GM18951 (cell line): ENCODE measurements at regions not wholly inside any gene's neighbourhood (a gene's known extent, or its start where the extent isn't known, plus 50 kb on each side); places are given as distances from the start of the nearest gene placed in this dataset.

ENCODE experiments used
- POLR2A ChIP-seq: IDR thresholded peaks from 4 replicates; pipeline ENCODE4 v1.6.1; 2011; ENCODE audit warnings: mild to moderate bottlenecking; ENCODE audit not compliant: insufficient read length, insufficient read depth; ENCODE audit errors: extremely low read depth
- in situ Hi-C: fragments of 300-500 bp; cut with MboI; formaldehyde crosslinking; loops from one replicate; pipeline ENCODE4 v1.12.0; 2022; ENCODE audit warnings: low sequenced_read_pairs, mixed read lengths, inconsistent platforms; ENCODE audit not compliant: unreplicated experiment

DNA sequence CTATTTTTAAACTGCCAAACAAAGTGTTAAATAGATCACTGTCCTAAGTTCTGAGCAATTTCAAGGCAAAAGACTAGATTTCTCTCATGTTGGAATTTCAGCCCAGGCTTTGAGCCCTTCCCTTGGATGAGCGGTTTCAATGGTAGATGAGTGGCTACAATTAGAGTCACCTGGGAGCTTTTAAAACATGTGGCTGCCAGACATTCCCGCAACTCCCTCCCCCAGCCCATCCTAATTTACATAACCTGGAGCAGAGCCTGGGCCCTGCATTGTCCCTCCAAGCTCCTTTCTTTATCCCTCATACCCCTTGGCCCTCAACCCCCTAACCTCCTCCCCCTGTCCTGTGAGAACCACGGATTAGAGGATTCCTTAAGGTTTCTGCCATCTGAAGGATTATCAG, 357.5 kb upstream of the UMPS start:
- in situ Hi-C loops, result no loop called here
- TF ChIP-seq POLR2A, result no peak

DNA sequence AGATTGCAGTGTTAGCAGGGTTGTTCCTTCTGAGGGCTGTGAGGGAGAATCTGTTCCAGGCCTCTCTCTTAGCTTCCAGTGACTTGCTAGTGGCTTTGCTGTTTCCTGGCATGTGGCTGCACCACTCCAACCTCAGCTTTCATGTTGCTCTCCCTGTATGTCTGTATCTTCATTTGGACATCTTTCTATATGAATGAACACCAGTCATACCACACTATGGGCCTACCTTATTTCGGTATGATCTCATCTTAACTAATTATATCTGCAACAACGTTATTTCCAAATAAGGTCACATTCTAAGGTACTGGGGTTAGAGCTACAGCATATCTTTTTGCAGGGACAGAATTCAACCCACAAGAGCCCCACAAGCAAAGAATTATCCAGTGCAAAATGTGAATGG, 356.7 kb upstream of the UMPS start:
- in situ Hi-C loops, result no loop called here
- no peak for TF ChIP-seq POLR2A

DNA sequence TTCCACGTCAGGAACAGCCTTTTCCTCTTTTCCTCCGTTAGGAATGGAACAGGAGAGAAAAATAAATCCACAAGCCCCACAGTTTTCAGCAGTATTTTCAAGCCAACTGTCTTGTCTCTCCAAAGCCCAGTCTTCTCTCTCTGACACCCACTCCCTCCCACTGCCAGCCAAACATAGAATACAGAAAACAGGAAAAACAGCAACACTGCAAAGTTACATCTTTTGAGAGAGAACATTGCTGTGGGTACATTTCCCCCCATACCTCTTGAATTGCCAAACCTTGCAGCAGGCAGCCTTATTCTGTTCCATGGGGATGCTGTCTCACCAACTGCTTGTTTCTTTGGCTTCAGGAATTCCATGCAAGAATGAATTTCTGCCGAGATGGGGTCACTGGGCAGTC, 355.7 kb upstream of the UMPS start:
- in situ Hi-C loops, result no loop called here
- TF ChIP-seq POLR2A, result no peak

DNA sequence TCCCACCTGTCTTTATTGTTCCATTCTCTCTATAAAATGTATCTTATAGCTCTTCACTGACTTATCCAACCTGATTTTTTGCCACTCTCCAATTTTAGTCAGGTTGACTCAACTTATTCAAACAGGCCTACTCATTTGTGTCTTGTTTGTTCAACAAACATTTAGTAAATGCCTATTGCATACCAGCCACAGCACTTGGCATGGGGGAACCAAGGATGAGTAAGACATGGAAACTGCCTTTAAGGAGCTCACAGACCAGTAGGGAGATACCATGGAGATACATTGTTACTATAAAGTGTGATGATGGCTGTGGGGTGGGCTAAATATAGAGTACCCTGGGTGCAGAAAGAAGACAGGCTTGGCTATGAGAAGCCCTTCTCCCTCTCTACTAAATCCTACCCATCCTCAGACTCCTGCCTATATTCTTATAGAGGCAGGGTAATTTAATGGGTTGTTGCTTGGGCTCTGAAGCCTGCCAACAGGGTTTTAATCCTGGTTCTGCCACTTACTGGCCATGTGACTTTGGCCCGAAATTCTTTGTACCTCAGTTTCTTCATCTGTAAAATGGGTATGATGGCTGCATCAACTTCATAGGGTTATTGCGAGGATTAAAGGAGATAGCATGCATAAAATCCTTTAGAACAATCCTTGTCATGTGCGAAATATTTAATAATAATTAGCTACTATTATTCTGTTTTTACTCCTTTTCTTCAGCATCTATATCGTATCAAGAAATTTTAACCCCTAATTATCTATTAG, 348.5 kb upstream of the UMPS start:
- no peak for TF ChIP-seq POLR2A
- in situ Hi-C loops, result no loop called here

DNA sequence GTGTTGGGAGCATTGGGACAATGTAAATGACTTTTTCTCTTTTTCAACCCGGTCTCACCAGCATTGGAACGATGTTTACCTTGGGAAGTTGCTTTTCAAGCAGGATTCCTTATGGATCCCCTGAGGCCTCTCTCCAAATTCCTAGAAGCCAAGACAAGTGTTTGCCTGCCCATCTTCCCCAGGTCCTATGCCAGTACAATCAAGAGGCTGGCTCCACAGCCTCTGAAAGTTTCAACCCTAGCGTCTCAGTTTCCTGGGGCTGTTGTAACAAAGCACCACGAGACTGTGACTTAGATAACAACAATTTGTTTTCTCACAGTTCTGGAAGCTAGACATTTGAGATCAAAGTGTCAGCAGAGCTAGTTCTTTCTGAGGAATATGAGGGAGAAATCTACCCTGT, 347.2 kb upstream of the UMPS start:
- no peak for TF ChIP-seq POLR2A
- in situ Hi-C loops, result no loop called here

DNA sequence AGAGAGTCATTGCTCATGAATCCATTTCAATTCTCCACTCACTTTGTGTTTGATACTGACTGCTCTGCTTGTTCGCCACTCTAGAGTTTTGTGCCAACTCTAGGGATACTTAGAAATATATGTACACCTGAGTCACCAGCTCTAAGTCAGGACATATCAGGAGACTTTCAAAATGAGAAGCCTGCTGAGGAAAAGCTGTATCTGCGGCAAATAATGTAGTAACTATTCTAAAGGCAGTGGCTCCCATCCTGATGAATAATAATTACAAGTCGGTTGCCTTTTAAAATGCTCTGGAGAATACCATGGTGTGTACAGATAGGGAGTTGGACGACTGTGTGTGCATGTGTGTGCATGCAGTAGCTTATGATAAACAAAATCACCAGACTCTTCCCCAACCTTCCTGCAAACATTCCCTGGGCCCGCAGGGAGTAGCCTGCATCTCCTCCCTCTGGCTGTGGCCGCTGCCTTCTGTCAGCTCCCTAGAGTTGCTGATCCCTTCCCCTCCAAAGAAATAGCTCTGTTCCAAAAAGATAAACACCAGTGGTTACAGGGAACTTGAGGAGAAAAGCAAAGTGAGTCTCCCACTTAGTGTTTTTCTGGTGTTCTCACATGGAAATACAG, 346.3 kb upstream of the UMPS start:
- in situ Hi-C loops, result no loop called here
- TF ChIP-seq POLR2A, result no peak

DNA sequence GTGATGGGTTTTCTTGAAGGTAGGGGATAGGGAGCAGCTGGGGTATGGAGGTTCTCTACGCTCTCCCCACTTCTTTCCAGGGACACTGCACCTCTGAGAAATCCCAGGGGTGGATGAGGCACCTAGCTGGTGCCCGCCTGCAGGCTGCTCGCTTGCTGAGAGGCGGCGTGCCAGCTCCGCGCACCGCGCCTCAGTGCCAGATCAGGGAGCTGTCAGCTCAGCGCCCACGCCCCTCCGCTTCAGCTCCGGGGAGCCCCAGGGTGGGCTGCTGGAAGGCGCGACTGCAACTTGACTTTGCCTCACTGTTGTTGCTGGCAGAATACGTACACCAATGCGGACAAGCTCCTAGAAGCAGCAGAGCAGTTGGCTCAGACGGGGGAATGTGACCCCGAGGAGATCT, 345.7 kb upstream of the UMPS start:
- in situ Hi-C loops, result no loop called here

DNA sequence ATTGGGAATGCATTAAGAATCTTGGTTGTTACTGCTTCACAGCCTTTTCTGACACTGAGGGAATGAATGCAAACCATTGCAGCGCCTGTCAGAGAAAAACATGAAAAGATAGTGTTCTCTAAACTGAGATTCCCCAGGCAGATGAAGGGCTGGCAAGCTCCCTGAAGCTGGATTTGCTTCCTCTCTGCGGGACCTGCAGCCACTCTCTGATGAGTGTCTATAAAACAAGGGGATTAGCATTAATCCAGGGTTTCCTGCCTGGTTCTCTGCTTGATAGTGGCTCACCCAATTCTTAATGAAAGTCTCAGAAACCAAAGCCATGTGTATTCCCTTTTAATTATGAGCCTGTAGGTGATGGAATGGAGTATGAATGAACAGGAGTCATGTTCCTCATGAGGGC, 344.3 kb upstream of the UMPS start:
- in situ Hi-C loops, result no loop called here
- TF ChIP-seq POLR2A, result no peak

More for the DNA sequence above, 345.7 kb upstream of the UMPS start:
- TF ChIP-seq POLR2A, result no peak

DNA sequence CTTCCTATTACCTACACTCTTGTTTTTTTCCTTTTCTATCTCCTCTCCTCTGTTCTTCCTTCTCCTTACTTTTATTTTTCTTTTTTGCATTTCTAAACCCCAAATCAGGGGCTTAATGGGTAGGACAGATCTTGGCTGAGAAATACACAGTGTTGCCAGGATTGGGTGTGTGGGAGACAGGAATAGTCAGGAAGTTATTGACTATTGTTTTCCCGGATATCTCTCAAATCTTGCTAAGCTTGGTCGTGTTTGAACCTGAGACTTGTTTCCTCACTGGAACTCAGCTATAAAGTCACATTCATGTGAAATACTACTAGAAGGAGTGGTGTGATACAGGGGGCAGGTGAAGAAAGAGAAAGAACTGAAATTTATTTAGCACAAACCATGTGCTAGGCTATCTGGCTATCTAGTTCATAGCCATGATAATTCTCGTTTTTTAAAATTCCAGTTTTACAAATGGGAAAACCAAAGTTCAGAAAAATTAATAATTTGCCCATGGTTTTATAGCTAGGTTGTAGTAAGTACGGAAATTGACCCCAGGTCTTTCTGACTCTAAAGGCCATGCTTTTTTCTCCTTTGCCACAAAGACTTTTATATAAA, 343.2 kb upstream of the UMPS start:
- no peak for TF ChIP-seq POLR2A
- in situ Hi-C loops, result no loop called here

DNA sequence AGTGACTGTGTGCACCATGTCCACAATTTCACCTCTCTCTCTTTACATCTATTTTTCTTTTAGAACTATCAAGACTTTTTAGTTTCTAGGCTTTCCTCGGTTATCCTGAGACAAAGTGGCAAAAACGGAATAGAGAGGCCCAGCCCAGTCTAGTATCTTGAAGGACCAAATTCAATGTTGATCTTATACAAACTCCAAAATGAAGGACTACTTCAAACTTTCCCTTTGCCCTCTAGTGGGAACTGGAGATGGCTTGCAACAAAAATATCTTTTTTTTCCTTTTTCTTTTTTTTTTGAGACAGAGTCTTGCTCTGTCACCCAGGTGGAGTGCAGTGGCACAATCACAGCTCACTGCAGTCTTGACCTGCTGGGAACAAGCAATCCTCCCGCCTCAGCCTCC, 338.5 kb upstream of the UMPS start:
- TF ChIP-seq POLR2A, result no peak
- in situ Hi-C loops, result no loop called here

DNA sequence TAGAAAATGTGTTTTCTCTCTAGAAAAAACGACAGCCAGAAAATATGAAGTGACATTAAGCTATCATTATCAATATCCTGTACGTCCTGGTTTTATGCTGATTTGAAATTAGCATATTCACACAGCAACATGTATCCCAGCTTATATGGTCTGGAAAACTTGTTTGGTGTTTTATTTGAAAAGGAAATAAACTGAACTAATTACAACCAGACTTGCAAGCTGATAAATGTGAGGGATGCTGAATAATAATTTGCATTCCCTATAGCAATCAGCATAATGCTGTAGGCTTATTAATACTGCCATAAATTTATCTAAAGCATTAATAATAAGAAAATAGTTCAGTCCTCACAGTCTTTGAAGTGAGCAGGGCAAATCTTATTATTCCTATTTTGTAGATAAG, 336.9 kb upstream of the UMPS start:
- TF ChIP-seq POLR2A, result no peak
- in situ Hi-C loops, result no loop called here

DNA sequence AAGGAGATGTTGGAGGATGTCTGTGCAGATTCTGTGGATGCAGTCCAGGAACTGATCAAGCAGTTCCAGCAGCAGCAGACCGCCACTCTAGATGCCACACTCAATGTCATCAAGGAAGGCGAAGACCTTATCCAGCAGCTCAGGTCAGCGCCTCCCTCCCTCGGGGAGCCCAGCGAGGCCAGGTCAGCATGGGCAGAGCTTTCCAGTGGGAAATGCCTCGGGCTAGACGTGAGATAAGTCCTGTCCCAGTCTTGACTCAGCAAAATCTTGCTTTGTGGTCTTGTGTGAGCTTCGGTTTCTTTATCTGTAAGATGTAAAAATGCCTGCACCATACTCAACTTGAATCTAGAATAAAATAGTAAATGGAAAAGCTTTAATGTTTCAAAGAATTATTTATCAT, 335.1 kb upstream of the UMPS start:
- TF ChIP-seq POLR2A, result no peak
- in situ Hi-C loops, result no loop called here

DNA sequence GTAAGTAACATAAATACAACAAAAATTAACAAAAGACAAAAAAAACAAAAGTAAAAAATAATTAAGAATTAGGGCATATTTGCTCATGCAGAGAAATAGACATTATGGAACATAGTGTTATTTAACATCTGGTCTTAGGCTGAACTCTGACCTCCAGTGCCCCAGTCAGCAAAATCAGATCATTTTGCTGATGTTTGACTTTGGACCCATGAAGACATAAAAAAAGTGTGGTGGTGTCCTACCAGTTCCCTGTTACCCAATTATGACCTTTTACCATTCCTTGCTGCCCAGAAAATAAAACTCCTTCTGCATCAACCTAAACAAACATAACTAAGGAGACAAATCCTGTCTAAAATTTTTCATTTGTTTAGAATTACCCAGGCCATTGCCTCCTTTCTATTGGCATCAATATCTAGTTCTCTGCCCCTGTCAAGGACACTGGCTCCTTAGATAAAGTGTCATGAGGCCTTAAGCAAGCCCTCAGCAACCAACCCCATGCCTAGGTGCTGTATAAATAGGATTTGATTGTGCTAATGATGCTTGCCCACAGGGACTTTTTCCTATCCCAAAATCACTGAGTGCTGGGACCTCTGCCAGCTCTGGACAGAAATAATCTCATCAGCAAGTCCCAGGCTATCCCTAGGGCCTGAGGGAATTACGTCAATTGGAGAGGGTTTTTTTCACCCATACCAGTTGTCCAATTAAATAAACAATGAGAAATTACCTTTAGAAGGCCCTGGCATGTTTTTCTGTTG, 334.5 kb upstream of the UMPS start:
- no peak for TF ChIP-seq POLR2A
- in situ Hi-C loops, result no loop called here
